ENCODE measurements at regions not wholly inside any gene's neighbourhood (a gene's known extent, or its start where the extent isn't known, plus 50 kb on each side); places are given as distances from the start of the nearest gene placed in this dataset.

DNA sequence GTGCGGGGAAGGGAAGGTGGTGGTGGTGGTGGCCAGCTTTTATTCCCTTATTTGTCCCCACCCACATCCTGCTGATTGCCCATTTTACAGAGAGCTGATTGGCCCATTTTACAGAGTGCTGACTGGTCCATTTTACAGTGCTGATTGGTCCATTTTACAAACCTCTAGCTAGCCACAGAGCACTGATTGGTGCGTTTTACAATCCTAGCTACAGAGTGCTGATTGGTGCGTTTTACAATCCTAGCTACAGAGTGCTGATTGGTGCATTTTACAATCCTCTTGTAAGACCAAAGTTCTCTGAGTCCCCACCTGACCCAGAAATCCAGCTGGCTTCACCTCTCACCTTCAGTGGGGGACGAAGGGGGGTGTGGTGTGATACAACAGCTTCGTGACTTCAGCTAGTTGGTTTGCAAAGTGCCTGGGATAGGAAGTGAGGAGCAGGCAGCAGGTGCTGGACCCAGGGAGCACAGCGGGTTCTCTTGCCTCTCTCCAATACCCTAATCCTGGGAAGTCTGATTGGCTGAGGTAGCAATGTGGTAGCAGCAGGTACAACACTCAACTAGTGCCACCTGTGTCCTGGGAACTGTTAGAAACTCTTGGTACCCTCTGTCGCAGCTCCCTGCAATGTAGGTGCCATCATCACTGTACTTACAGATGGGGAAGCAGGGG is 92.1 kb downstream of the BARX1 start:
- TF ChIP-seq, protein P1, sequence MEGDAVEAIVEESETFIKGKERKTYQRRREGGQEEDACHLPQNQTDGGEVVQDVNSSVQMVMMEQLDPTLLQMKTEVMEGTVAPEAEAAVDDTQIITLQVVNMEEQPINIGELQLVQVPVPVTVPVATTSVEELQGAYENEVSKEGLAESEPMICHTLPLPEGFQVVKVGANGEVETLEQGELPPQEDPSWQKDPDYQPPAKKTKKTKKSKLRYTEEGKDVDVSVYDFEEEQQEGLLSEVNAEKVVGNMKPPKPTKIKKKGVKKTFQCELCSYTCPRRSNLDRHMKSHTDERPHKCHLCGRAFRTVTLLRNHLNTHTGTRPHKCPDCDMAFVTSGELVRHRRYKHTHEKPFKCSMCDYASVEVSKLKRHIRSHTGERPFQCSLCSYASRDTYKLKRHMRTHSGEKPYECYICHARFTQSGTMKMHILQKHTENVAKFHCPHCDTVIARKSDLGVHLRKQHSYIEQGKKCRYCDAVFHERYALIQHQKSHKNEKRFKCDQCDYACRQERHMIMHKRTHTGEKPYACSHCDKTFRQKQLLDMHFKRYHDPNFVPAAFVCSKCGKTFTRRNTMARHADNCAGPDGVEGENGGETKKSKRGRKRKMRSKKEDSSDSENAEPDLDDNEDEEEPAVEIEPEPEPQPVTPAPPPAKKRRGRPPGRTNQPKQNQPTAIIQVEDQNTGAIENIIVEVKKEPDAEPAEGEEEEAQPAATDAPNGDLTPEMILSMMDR (conservative IDR thresholded peaks at IDR 0.05 in 1 of 2, IDR thresholded peaks at IDR 0.05 in 1 of 2; ENCODE audit: low read depth in 1 of 2, low read length in 2 of 2) = no peak
- no peak for TF ChIP-seq EZH2 (IDR thresholded peaks at IDR 0.05; ENCODE audit: low read length, missing control alignments)
